H9 (cell line): ENCODE measurements at regions not wholly inside any gene's neighbourhood (a gene's known extent, or its start where the extent isn't known, plus 50 kb on each side); places are given as distances from the start of the nearest gene placed in this dataset.

Source experiments
- DNase-seq: peaks from one replicate; pipeline ENCODE4 v3.0.0-alpha.2; 2017
- H2AFZ ChIP-seq: one replicate; pipeline ENCODE4 v1.6.1; 2013; ENCODE audit warnings: mild to moderate bottlenecking, low read length, control low read depth, moderate library complexity
- H2AK5ac ChIP-seq: 2 replicates; pipeline ENCODE4 v1.6.1; 2013; ENCODE audit warnings: low read length, control low read depth, mixed read lengths; ENCODE audit not compliant: insufficient read length
- H2BK120ac ChIP-seq: one replicate; pipeline ENCODE4 v1.6.1; 2013; ENCODE audit warnings: low read depth, mild to moderate bottlenecking, low read length, control low read depth, inconsistent platforms; ENCODE audit not compliant: poor library complexity, severe bottlenecking
- H2BK12ac ChIP-seq: 2 replicates; pipeline ENCODE4 v1.6.1; 2013; ENCODE audit warnings: low read length, control low read depth, mixed read lengths, low read depth; ENCODE audit not compliant: insufficient read length
- H2BK15ac ChIP-seq: 2 replicates; pipeline ENCODE4 v1.6.1; 2013; ENCODE audit warnings: low read depth, low read length, control low read depth
- H2BK20ac ChIP-seq: one replicate; pipeline ENCODE4 v1.6.1; 2013; ENCODE audit warnings: low read depth, mild to moderate bottlenecking, low read length, control low read depth, inconsistent platforms; ENCODE audit not compliant: poor library complexity, severe bottlenecking
- H2BK5ac ChIP-seq: 2 replicates; pipeline ENCODE4 v1.6.1; 2013; ENCODE audit warnings: low read length, control low read depth, mixed read lengths; ENCODE audit not compliant: insufficient read length
- H3K14ac ChIP-seq: 2 replicates; pipeline ENCODE4 v1.6.1; 2013; ENCODE audit warnings: low read length, control low read depth; ENCODE audit not compliant: insufficient read depth
- H3K18ac ChIP-seq: 2 replicates; pipeline ENCODE4 v1.6.1; 2013; ENCODE audit warnings: low read depth, mild to moderate bottlenecking, mixed read lengths, low read length, control low read depth; ENCODE audit not compliant: insufficient read length
- H3K23ac ChIP-seq: 2 replicates; pipeline ENCODE4 v1.6.1; 2013; ENCODE audit warnings: low read length, control low read depth, mixed read lengths, low read depth; ENCODE audit not compliant: insufficient read length
- H3K23me2 ChIP-seq: 2 replicates; pipeline ENCODE4 v1.6.1; 2013; ENCODE audit warnings: low read depth, mild to moderate bottlenecking, mixed read lengths, low read length, control low read depth; ENCODE audit not compliant: insufficient read length, poor library complexity, severe bottlenecking
- H3K27ac ChIP-seq: 2 replicates; pipeline ENCODE4 v1.5.1; 2013; ENCODE audit warnings: low read length, control low read depth, mixed read lengths, low read depth; ENCODE audit not compliant: insufficient read length
- H3K27me3 ChIP-seq: 2 replicates; pipeline ENCODE4 v1.6.1; 2013; ENCODE audit warnings: low read length, control low read depth, inconsistent platforms; ENCODE audit not compliant: insufficient read depth
- H3K4ac ChIP-seq: 2 replicates; pipeline ENCODE4 v1.6.1; 2013; ENCODE audit warnings: low read depth, mild to moderate bottlenecking, control low read depth, inconsistent platforms, low read length, moderate library complexity
- H3K4me1 ChIP-seq: 2 replicates; pipeline ENCODE4 v1.6.1; 2013; ENCODE audit warnings: low read length, control low read depth, inconsistent platforms; ENCODE audit not compliant: insufficient read depth
- H3K4me2 ChIP-seq: 2 replicates; pipeline ENCODE4 v1.6.1; 2013; ENCODE audit warnings: low read length, control low read depth, mixed read lengths; ENCODE audit not compliant: insufficient read length, insufficient read depth
- H3K56ac ChIP-seq: 2 replicates; pipeline ENCODE4 v1.6.1; 2013; ENCODE audit warnings: low read depth, mild to moderate bottlenecking, mixed read lengths, low read length, control low read depth; ENCODE audit not compliant: insufficient read length
- H3K79me1 ChIP-seq: 2 replicates; pipeline ENCODE4 v1.6.1; 2013; ENCODE audit warnings: low read depth, mild to moderate bottlenecking, moderate library complexity, low read length, control low read depth, inconsistent platforms; ENCODE audit not compliant: insufficient read depth, poor library complexity, severe bottlenecking
- H3K79me2 ChIP-seq: 2 replicates; pipeline ENCODE4 v1.6.1; 2013; ENCODE audit warnings: low read length, control low read depth, inconsistent platforms; ENCODE audit not compliant: insufficient read depth
- H3K9ac ChIP-seq: 2 replicates; pipeline ENCODE4 v1.6.1; 2013; ENCODE audit warnings: low read length, control low read depth, mixed read lengths; ENCODE audit not compliant: insufficient read length; ENCODE audit errors: extremely low read depth
- H3K9me3 ChIP-seq: one replicate; pipeline ENCODE4 v1.6.1; 2013; ENCODE audit warnings: low read depth, low read length, inconsistent platforms; ENCODE audit not compliant: control insufficient read depth
- H3T11ph ChIP-seq: one replicate; pipeline ENCODE4 v1.6.1; 2013; ENCODE audit warnings: mild to moderate bottlenecking, low read length, control low read depth, inconsistent platforms
- H4K20me1 ChIP-seq: one replicate; pipeline ENCODE4 v1.6.1; 2013; ENCODE audit not compliant: control insufficient read depth, insufficient read length, insufficient read depth
- H4K5ac ChIP-seq: 2 replicates; pipeline ENCODE4 v1.6.1; 2013; ENCODE audit warnings: low read depth, mild to moderate bottlenecking, mixed read lengths, low read length, control low read depth; ENCODE audit not compliant: insufficient read length
- H4K8ac ChIP-seq: replicated peaks from 2 replicates; pipeline ENCODE4 v1.6.1; 2013; ENCODE audit warnings: low read length, control low read depth, mixed read lengths, low read depth; ENCODE audit not compliant: insufficient read length
- H4K91ac ChIP-seq: 2 replicates; pipeline ENCODE4 v1.6.1; 2013; ENCODE audit warnings: low read depth, mild to moderate bottlenecking, moderate library complexity, mixed read lengths, low read length, control low read depth; ENCODE audit not compliant: insufficient read length
- H3K27ac Mint-ChIP-seq, 3 experiments: 2 replicates in 2 of 3; 3 replicates in 1 of 3; pipeline ENCODE4 v1.8.0; 2020 to 2021; ENCODE audit warnings: mixed read lengths in 3 of 3, mild to moderate bottlenecking in 1 of 3, moderate library complexity in 1 of 3
- H3K27me3 Mint-ChIP-seq: 2 replicates; pipeline ENCODE4 v1.8.0; 2021; ENCODE audit warnings: low read depth, mild to moderate bottlenecking, moderate library complexity, mixed read lengths
- H3K36me3 Mint-ChIP-seq, 3 experiments: 2 replicates in 2 of 3; 3 replicates in 1 of 3; pipeline ENCODE4 v1.8.0; 2020 to 2021; ENCODE audit warnings: low read depth in 3 of 3, mixed read lengths in 3 of 3; ENCODE audit not compliant: insufficient read depth in 1 of 3
- H3K4me1 Mint-ChIP-seq, 2 experiments: 2 replicates each; pipeline ENCODE4 v1.8.0; 2020; ENCODE audit warnings: mixed read lengths in 2 of 2
- H3K4me3 Mint-ChIP-seq, 2 experiments: 2 replicates in 1 of 2; 3 replicates in 1 of 2; pipeline ENCODE4 v1.8.0; 2020 to 2021; ENCODE audit warnings: mild to moderate bottlenecking in 2 of 2, mixed read lengths in 2 of 2, moderate library complexity in 1 of 2
- H3K9me3 Mint-ChIP-seq, 2 experiments: 2 replicates in 1 of 2; 3 replicates in 1 of 2; pipeline ENCODE4 v1.8.0; 2020; ENCODE audit warnings: mild to moderate bottlenecking in 2 of 2, mixed read lengths in 2 of 2, moderate library complexity in 1 of 2
- CTCF ChIP-seq: fragments of 200-600 bp; sonication (generic); conservative IDR thresholded peaks from 3 replicates; pipeline ENCODE4 v1.8.0; 2021; ENCODE audit warnings: antibody characterized with exemption, mild to moderate bottlenecking
- WGBS: extraction: QIAGEN DNeasy Blood & Tissue Kit; methylation state at CpG from one replicate; pipeline ENCODE4 v1.1.7; 2013; ENCODE audit warnings: missing lambda C conversion rate, low lambda C conversion rate, mixed read lengths; ENCODE audit not compliant: insufficient read length; ENCODE audit errors: extremely low coverage; 5-methylcytosine and 5-hydroxymethylcytosine counted together

GRCh38 chr1:208980605-208981004, 602.9 kb upstream of the CAMK1G start:
- no peak for DNase-seq
- Histone ChIP-seq H4K91ac (no peak overlapping the region), H3K18ac (no peak overlapping the region), H3K9ac (no peak overlapping the region), H3K27me3 (no peaks in the 10 kb centered on the region), H3K4me1 (no peaks in the 10 kb centered on the region), H3K23ac (no peak overlapping the region), H3K56ac (no peak overlapping the region), H3K79me2 (no peaks in the 10 kb centered on the region), H3K4me2 (no peak overlapping the region), H2AK5ac (no peak overlapping the region), H3T11ph (no peak overlapping the region), H2BK15ac (no peak overlapping the region), H3K27ac (no peak overlapping the region), H2BK20ac (no peak overlapping the region), H3K14ac (no peak overlapping the region), H2BK120ac (no peak overlapping the region), H2BK5ac (no peak overlapping the region), H3K79me1 (no peaks in the 10 kb centered on the region), H3K4ac (no peak overlapping the region), H3K9me3 (no peaks in the 10 kb centered on the region), H4K8ac (no peak overlapping the region), H2BK12ac (no peak overlapping the region), H4K5ac (no peak overlapping the region), H3K23me2 (no peaks in the 10 kb centered on the region), H2AFZ (no peak overlapping the region), H4K20me1 (no peaks in the 10 kb centered on the region)
- peaks cover 6 to 9% of the 10 kb centered on the region in 2 experiments for H3K4me1 Mint-ChIP-seq
- no peak overlapping the region for H3K4me3 Mint-ChIP-seq
- H3K36me3 Mint-ChIP-seq = no peaks in the 10 kb centered on the region; a peak in 1 of 7 replicates
- TF ChIP-seq CTCF = no peak
- WGBS = no CpG with 5 or more reads among the region's 1 CpG
- H3K27ac Mint-ChIP-seq = no peak overlapping the region
- no peaks in the 10 kb centered on the region; a peak in 1 of 5 replicates for H3K9me3 Mint-ChIP-seq
- peaks cover 2% of the 10 kb centered on the region; the same call in 1 of the 2 replicates for H3K27me3 Mint-ChIP-seq
